HEK293 (cell line): ENCODE measurements at regions not wholly inside any gene's neighbourhood (a gene's known extent, or its start where the extent isn't known, plus 50 kb on each side); places are given as distances from the start of the nearest gene placed in this dataset.
A peak's percentile ranks its signal among the peaks of the same experiment; 100 is the strongest.

Experiments
- CTCF ChIA-PET: fragments of 350-600 bp; formaldehyde crosslinking; extraction: SDS; loops from one replicate; lab custom pipeline; 2021; ENCODE audit warnings: antibody characterized with exemption; lab: Yijun Ruan, JAX
- POLR2A ChIA-PET: fragments of 300-600 bp; formaldehyde crosslinking; extraction: SDS; loops from one replicate; lab custom pipeline; 2020; ENCODE audit warnings: antibody characterized with exemption, inconsistent platforms; lab: Yijun Ruan, JAX
- H3K27ac ChIP-seq: fragments of 200-500 bp; sonication (Bioruptor generic); 2 replicates; pipeline ENCODE4 v1.5.1; 2014; ENCODE audit warnings: low read depth, low read length, control low read depth, inconsistent platforms; ENCODE audit errors: extremely low read depth
- H3K36me3 ChIP-seq, 2 experiments: fragments of 200-500 bp in 1 of 2; sonication (Bioruptor generic) in 1 of 2; 1 replicate in 1 of 2; 2 replicates in 1 of 2; pipeline ENCODE4 v1.5.1; 2014 to 2017; ENCODE audit warnings: inconsistent platforms in 2 of 2, low read length in 2 of 2; ENCODE audit not compliant: control insufficient read depth in 2 of 2, insufficient read depth in 1 of 2
- H3K4me1 ChIP-seq: fragments of 200-500 bp; sonication (Bioruptor generic); 2 replicates; pipeline ENCODE4 v1.5.1; 2014; ENCODE audit warnings: mild to moderate bottlenecking, low read length, inconsistent platforms; ENCODE audit not compliant: control insufficient read depth, insufficient read depth
- H3K4me3 ChIP-seq: 2 replicates; pipeline ENCODE4 v1.5.1; 2011; ENCODE audit warnings: low read depth, mild to moderate bottlenecking, control low read depth, low read length, moderate library complexity
- H3K9me3 ChIP-seq: fragments of 200-500 bp; sonication (Bioruptor generic); 2 replicates; pipeline ENCODE4 v1.5.1; 2014; ENCODE audit warnings: low read depth, low read length, inconsistent platforms; ENCODE audit not compliant: control insufficient read depth, insufficient read depth
- GLI2 ChIP-seq: fragments of 450-650 bp; formaldehyde crosslinking; IDR thresholded peaks from 2 replicates; pipeline ENCODE4; 2017; ENCODE audit warnings: missing biosample characterization, missing genetic modification characterization, low read depth, borderline replicate concordance
- HOXA7 ChIP-seq: sonication (generic); formaldehyde crosslinking; IDR thresholded peaks from 2 replicates; pipeline ENCODE4 v1.8.1; 2022; ENCODE audit warnings: missing genetic modification reagents, borderline replicate concordance
- KLF10 ChIP-seq: fragments of 450-650 bp; IDR thresholded peaks from 2 replicates; pipeline ENCODE4 v1.5.1; 2018; ENCODE audit warnings: missing biosample characterization, mild to moderate bottlenecking, missing genetic modification characterization
- SALL2 ChIP-seq: fragments of 450-650 bp; formaldehyde crosslinking; IDR thresholded peaks from 2 replicates; pipeline ENCODE4 v1.5.0; 2017; ENCODE audit warnings: missing biosample characterization, mild to moderate bottlenecking, missing genetic modification characterization, borderline replicate concordance
- ZBTB8A ChIP-seq: fragments of 450-650 bp; formaldehyde crosslinking; IDR thresholded peaks from 2 replicates; pipeline ENCODE4 v1.5.1; 2016; ENCODE audit warnings: missing biosample characterization, missing genetic modification characterization
- ZFP3 ChIP-seq: fragments of 450-650 bp; formaldehyde crosslinking; IDR thresholded peaks from 2 replicates; pipeline ENCODE4 v1.5.1; 2016; ENCODE audit warnings: low read depth, missing biosample characterization, missing genetic modification characterization
- ZNF112 ChIP-seq: fragments of 450-650 bp; formaldehyde crosslinking; IDR thresholded peaks from 2 replicates; pipeline ENCODE4 v1.5.0; 2017; ENCODE audit warnings: missing biosample characterization, missing genetic modification characterization
- ZNF138 ChIP-seq: fragments of 450-650 bp; formaldehyde crosslinking; IDR thresholded peaks from 2 replicates; pipeline ENCODE4 v1.5.1; 2016; ENCODE audit warnings: missing biosample characterization, missing genetic modification characterization, borderline replicate concordance
- ZNF266 ChIP-seq: fragments of 450-650 bp; formaldehyde crosslinking; IDR thresholded peaks from 2 replicates; pipeline ENCODE4 v1.5.1; 2016; ENCODE audit warnings: missing biosample characterization, missing genetic modification characterization, low read depth
- ZNF302 ChIP-seq: fragments of 450-650 bp; formaldehyde crosslinking; IDR thresholded peaks from 2 replicates; pipeline ENCODE4 v1.5.1; 2016; ENCODE audit warnings: missing biosample characterization, missing genetic modification characterization, low read depth
- ZNF324 ChIP-seq: fragments of 450-650 bp; formaldehyde crosslinking; IDR thresholded peaks from 2 replicates; pipeline ENCODE4 v1.5.1; 2016; ENCODE audit warnings: missing biosample characterization, missing genetic modification characterization
- ZNF350 ChIP-seq: fragments of 450-650 bp; formaldehyde crosslinking; IDR thresholded peaks from 2 replicates; pipeline ENCODE4 v1.5.0; 2017; ENCODE audit warnings: missing biosample characterization, mild to moderate bottlenecking, missing genetic modification characterization
- ZNF558 ChIP-seq: fragments of 450-650 bp; formaldehyde crosslinking; IDR thresholded peaks from 2 replicates; pipeline ENCODE4 v1.5.1; 2016; ENCODE audit warnings: missing biosample characterization, missing genetic modification characterization
- ZNF624 ChIP-seq: fragments of 450-650 bp; formaldehyde crosslinking; IDR thresholded peaks from 2 replicates; pipeline ENCODE4 v1.5.1; 2017; ENCODE audit warnings: missing biosample characterization, missing genetic modification characterization
- ZNF654 ChIP-seq: fragments of 450-650 bp; formaldehyde crosslinking; IDR thresholded peaks from 2 replicates; pipeline ENCODE4 v1.5.1; 2016; ENCODE audit warnings: low read depth, missing biosample characterization, missing genetic modification characterization
- TF ChIP-seq, protein P1 (sequence below): fragments of 450-650 bp; formaldehyde crosslinking; conservative IDR thresholded peaks from 2 replicates; pipeline ENCODE4 v1.5.1; 2016; ENCODE audit warnings: low read depth, missing biosample characterization, missing genetic modification characterization
- TF ChIP-seq, protein P2 (sequence below): fragments of 450-650 bp; formaldehyde crosslinking; IDR thresholded peaks from 2 replicates; pipeline ENCODE4 v1.5.1; 2017; ENCODE audit warnings: missing biosample characterization, missing genetic modification characterization

DNA sequence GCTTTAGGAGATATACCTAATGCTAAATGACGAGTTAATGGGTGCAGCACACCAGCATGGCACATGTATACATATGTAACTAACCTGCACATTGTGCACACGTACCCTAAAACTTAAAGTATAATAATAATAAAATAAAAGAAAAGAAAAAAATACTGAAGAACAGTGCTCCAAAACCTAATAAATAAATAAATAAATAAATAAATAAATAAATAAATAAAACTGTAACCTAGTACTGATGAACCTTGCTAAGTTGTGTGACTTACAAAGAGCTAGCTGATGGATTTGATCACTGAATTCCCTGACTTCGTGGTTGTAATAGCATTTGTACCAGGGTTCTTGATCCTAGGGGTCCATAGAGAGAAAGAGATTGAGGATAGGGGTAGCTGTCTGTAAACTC lies 258.6 kb downstream of the HNRNPD start (continued):
- 0 out of 2 replicates have a peak, but pooled peaks have one; percentile 30 for TF ChIP-seq ZNF266
- TF ChIP-seq ZBTB8A (tag by site-specific recombination): peak; percentile 54; the same call in 1 of the 2 replicates
- TF ChIP-seq ZNF558 (tag by site-specific recombination): 0 out of 2 replicates have a peak, but pooled peaks have one; percentile 18
- TF ChIP-seq ZNF654 (tag by site-specific recombination): peak; percentile 20; the same call in 1 of the 2 replicates
- TF ChIP-seq, protein P1, sequence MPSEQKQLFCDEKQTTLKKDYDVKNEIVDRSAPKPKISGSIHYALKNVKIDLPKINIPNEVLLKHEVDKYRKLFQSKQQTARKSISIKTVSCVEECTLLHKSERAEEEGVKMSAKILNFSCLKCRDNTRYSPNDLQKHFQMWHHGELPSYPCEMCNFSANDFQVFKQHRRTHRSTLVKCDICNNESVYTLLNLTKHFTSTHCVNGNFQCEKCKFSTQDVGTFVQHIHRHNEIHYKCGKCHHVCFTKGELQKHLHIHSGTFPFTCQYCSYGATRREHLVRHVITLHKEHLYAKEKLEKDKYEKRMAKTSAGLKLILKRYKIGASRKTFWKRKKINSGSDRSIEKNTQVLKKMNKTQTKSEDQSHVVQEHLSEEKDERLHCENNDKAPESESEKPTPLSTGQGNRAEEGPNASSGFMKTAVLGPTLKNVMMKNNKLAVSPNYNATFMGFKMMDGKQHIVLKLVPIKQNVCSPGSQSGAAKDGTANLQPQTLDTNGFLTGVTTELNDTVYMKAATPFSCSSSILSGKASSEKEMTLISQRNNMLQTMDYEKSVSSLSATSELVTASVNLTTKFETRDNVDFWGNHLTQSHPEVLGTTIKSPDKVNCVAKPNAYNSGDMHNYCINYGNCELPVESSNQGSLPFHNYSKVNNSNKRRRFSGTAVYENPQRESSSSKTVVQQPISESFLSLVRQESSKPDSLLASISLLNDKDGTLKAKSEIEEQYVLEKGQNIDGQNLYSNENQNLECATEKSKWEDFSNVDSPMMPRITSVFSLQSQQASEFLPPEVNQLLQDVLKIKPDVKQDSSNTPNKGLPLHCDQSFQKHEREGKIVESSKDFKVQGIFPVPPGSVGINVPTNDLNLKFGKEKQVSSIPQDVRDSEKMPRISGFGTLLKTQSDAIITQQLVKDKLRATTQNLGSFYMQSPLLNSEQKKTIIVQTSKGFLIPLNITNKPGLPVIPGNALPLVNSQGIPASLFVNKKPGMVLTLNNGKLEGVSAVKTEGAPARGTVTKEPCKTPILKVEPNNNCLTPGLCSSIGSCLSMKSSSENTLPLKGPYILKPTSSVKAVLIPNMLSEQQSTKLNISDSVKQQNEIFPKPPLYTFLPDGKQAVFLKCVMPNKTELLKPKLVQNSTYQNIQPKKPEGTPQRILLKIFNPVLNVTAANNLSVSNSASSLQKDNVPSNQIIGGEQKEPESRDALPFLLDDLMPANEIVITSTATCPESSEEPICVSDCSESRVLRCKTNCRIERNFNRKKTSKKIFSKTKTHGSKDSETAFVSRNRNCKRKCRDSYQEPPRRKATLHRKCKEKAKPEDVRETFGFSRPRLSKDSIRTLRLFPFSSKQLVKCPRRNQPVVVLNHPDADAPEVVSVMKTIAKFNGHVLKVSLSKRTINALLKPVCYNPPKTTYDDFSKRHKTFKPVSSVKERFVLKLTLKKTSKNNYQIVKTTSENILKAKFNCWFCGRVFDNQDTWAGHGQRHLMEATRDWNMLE (tag by site-specific recombination): peak; percentile 82

DNA sequence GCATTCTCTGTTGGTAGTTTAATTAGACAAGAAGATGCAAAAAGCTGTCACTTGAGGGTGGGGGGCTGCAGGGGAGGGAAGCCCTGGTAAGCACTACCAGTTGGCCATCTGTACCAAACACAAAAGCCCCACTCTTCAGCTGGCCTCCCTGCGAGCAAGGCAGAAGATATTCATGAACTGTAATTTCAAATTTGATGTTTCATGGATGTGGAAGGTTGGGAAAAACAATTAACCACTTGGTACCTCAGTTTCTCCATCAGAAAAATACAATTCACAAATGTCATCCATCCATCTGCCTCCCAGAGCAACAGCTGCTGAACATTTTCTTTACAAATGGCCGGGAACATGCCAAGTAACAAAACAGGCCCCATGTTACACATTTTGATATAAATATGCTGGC lies 265.3 kb downstream of the HNRNPD start:
- Histone ChIP-seq H3K4me3 (no peak overlapping the region), H3K36me3 (no peaks in the 10 kb centered on the region), H3K4me1 (no peaks in the 10 kb centered on the region), H3K9me3 (no peaks in the 10 kb centered on the region), H3K27ac (no peak overlapping the region)
- ChIA-PET CTCF (no interaction called here), POLR2A (no interaction called here)
- no peak for TF ChIP-seq ZNF138
- TF ChIP-seq ZNF624 (tag by site-specific recombination): no peak
- no peak for TF ChIP-seq ZNF302 (tag by site-specific recombination)

DNA sequence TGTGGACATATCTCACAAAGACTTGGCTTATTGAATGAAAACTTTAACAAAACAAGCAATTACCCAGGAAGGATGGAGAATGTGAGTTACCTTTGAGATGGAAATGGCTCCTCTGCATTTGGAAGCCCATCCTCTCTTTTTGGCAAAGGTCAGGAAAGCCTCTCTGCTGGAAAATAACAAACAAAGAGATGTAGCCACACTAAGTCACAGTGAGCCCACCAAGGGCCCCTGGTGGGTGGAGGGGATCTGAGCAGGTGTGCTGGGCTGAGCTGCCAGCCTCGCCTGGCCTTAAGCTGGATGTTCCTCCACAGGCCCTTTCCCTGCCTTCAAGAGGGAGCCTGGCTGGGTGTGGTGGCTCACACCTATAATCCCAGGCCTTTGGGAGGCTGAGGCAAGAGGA lies 269.2 kb downstream of the HNRNPD start:
- Histone ChIP-seq H3K9me3 (no peaks in the 10 kb centered on the region), H3K27ac (no peak overlapping the region), H3K4me1 (no peaks in the 10 kb centered on the region), H3K4me3 (no peak overlapping the region), H3K36me3 (no peaks in the 10 kb centered on the region)
- TF ChIP-seq KLF10 (no peak), ZFP3 (tag by site-specific recombination) (no peak), ZNF350 (tag by site-specific recombination) (no peak), HOXA7 (no peak), ZNF324 (tag by site-specific recombination) (no peak), GLI2 (no peak), ZNF112 (tag by site-specific recombination) (no peak), SALL2 (tag by site-specific recombination) (no peak)
- TF ChIP-seq, protein P2, sequence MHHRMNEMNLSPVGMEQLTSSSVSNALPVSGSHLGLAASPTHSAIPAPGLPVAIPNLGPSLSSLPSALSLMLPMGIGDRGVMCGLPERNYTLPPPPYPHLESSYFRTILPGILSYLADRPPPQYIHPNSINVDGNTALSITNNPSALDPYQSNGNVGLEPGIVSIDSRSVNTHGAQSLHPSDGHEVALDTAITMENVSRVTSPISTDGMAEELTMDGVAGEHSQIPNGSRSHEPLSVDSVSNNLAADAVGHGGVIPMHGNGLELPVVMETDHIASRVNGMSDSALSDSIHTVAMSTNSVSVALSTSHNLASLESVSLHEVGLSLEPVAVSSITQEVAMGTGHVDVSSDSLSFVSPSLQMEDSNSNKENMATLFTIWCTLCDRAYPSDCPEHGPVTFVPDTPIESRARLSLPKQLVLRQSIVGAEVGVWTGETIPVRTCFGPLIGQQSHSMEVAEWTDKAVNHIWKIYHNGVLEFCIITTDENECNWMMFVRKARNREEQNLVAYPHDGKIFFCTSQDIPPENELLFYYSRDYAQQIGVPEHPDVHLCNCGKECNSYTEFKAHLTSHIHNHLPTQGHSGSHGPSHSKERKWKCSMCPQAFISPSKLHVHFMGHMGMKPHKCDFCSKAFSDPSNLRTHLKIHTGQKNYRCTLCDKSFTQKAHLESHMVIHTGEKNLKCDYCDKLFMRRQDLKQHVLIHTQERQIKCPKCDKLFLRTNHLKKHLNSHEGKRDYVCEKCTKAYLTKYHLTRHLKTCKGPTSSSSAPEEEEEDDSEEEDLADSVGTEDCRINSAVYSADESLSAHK (tag by site-specific recombination): no peak
- POLR2A ChIA-PET: no interaction called here
- CTCF ChIA-PET: no interaction called here
